Neural crest cell (in vitro differentiated cells): ENCODE measurements at regions not wholly inside any gene's neighbourhood (a gene's known extent, or its start where the extent isn't known, plus 50 kb on each side); places are given as distances from the start of the nearest gene placed in this dataset.

Experiments
- DNase-seq: peaks from one replicate; pipeline ENCODE4 v3.0.0; 2021; ENCODE audit warnings: low read depth, mixed read lengths, low spot score
- H3K27ac Mint-ChIP-seq: one replicate; pipeline ENCODE4 v1.8.0; 2021; ENCODE audit warnings: mild to moderate bottlenecking, mixed read lengths; ENCODE audit not compliant: unreplicated experiment
- H3K27me3 Mint-ChIP-seq: 2 replicates; pipeline ENCODE4 v1.8.0; 2021; ENCODE audit warnings: low read depth, mild to moderate bottlenecking, mixed read lengths
- H3K36me3 Mint-ChIP-seq: 2 replicates; pipeline ENCODE4 v1.8.0; 2021; ENCODE audit warnings: low read depth, mild to moderate bottlenecking, mixed read lengths
- H3K4me1 Mint-ChIP-seq: 2 replicates; pipeline ENCODE4 v1.8.0; 2021; ENCODE audit warnings: mixed read lengths
- H3K4me3 Mint-ChIP-seq: one replicate; pipeline ENCODE4 v1.8.0; 2021; ENCODE audit warnings: mild to moderate bottlenecking, mixed read lengths
- H3K9me3 Mint-ChIP-seq: 2 replicates; pipeline ENCODE4 v1.8.0; 2021; ENCODE audit warnings: mixed read lengths
- CTCF ChIP-seq: fragments of 200-600 bp; sonication (generic); conservative IDR thresholded peaks from 2 replicates; pipeline ENCODE4 v1.5.0; 2021; ENCODE audit warnings: antibody characterized with exemption, mild to moderate bottlenecking

DNA sequence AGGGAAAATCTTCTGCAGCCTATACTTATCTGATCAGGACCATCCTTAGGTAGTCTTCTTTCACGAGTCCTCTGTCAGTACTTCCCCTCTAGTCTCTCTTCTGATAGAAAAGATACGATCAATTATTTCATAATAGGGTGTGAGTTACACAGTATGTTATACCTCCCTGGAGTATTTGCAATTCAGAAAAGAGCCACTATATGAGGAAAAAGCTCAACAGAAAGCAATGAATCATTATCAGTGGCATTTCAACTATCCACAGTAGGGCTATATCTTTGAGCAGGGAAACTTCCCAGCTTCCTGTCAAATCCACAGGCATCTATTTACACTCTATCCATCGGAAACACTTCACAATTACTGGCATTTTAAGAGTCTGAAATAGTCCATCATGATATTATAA is 105.3 kb upstream of the ACVR2A start:
- no peak overlapping the region for H3K27ac Mint-ChIP-seq
- no peaks in the 10 kb centered on the region for H3K27me3 Mint-ChIP-seq
- H3K36me3 Mint-ChIP-seq, result peaks cover 7% of the 10 kb centered on the region
- no peak for DNase-seq
- TF ChIP-seq CTCF, result no peak
- H3K9me3 Mint-ChIP-seq, result peaks cover 10% of the 10 kb centered on the region
- H3K4me1 Mint-ChIP-seq, result no peaks in the 10 kb centered on the region
- H3K4me3 Mint-ChIP-seq, result no peak overlapping the region

DNA sequence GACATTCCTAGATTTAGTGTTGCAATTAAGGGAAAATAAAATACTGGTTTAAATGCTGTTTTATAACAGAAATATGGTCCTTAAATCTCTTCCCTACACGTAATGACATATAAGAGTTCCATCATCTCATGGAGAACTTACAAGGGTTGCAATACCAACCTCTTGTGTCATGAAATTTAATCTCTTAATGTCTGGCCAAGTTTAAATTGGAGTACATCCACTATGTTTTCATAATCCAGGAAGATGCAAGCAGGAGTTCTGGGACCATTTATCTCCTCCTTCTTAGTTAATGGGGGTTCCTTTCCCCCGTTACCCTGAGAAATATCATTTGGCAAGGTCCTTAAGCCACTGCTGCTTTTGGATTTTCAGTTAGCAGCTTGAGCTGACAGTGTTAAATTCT is 126.0 kb upstream of the ACVR2A start:
- no peak for TF ChIP-seq CTCF
- Mint-ChIP-seq H3K27ac (no peak overlapping the region), H3K27me3 (no peaks in the 10 kb centered on the region), H3K36me3 (no peaks in the 10 kb centered on the region), H3K4me3 (no peak overlapping the region), H3K9me3 (no peaks in the 10 kb centered on the region), H3K4me1 (no peaks in the 10 kb centered on the region)
- DNase-seq, result no peak

GRCh38 chr2:147716906-147717305 is 127.9 kb upstream of the ACVR2A start:
- Mint-ChIP-seq H3K36me3 (no peaks in the 10 kb centered on the region), H3K27ac (no peak overlapping the region), H3K27me3 (no peaks in the 10 kb centered on the region), H3K4me3 (no peak overlapping the region), H3K4me1 (no peaks in the 10 kb centered on the region), H3K9me3 (peaks cover 6% of the 10 kb centered on the region)
- TF ChIP-seq CTCF, result no peak
- no peak for DNase-seq

DNA sequence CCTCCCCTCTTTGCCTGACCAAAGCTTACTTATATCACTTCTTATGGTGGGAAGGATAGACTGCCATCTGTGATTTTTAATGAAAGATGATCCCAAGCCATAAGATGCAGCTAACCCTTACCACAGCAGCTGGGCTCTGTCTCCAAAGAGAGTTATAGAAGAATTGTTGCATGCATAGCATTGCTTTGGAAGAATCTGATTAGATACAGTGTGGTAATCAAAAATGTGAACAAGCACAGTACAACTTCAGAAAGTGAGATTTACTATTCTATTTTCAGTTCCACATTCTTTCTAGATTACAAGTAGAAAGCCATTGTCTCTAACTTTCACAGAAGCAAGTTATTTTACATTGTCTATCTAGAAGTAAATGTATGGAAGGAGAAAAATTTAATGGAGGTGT is 129.0 kb upstream of the ACVR2A start:
- Mint-ChIP-seq H3K4me3 (no peak overlapping the region), H3K27me3 (no peaks in the 10 kb centered on the region), H3K36me3 (no peaks in the 10 kb centered on the region), H3K9me3 (peaks cover 6% of the 10 kb centered on the region), H3K27ac (no peak overlapping the region), H3K4me1 (no peaks in the 10 kb centered on the region)
- no peak for DNase-seq
- no peak for TF ChIP-seq CTCF

DNA sequence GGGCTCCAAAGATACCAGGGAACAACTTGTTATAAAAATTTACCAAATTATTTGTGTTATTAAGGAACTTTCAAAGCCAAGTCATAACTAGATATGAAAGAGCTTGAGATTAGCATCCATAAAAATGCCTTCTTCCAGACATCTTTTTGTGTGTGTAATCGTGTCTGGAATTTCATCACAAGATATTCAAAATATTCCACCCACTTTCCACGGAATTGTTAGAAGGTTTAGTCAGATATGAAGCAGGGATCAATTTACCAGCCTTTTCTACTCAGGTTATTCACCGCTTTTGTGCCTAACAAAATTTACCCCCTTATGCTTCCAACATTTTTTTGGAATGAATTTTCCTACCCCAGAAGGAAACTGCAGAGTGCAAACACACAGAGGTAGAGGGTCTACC is 130.2 kb upstream of the ACVR2A start:
- no peak overlapping the region for H3K27ac Mint-ChIP-seq
- TF ChIP-seq CTCF, result no peak
- no peaks in the 10 kb centered on the region for H3K27me3 Mint-ChIP-seq
- H3K4me3 Mint-ChIP-seq, result no peak overlapping the region
- no peaks in the 10 kb centered on the region for H3K4me1 Mint-ChIP-seq
- H3K36me3 Mint-ChIP-seq, result no peaks in the 10 kb centered on the region
- no peak for DNase-seq
- H3K9me3 Mint-ChIP-seq, result peaks cover 6% of the 10 kb centered on the region

GRCh38 chr2:147713349-147713748 is 131.5 kb upstream of the ACVR2A start:
- no peaks in the 10 kb centered on the region for H3K36me3 Mint-ChIP-seq
- H3K27ac Mint-ChIP-seq, result no peak overlapping the region
- peaks cover 6% of the 10 kb centered on the region for H3K9me3 Mint-ChIP-seq

More at GRCh38 chr2:147713349-147713748, 131.5 kb upstream of the ACVR2A start:
- DNase-seq, result no peak
- Mint-ChIP-seq H3K27me3 (no peaks in the 10 kb centered on the region), H3K4me1 (no peaks in the 10 kb centered on the region), H3K4me3 (no peak overlapping the region)
- TF ChIP-seq CTCF, result no peak
